PC-3 (cell line): ENCODE measurements at regions not wholly inside any gene's neighbourhood (a gene's known extent, or its start where the extent isn't known, plus 50 kb on each side); places are given as distances from the start of the nearest gene placed in this dataset.

ENCODE experiments used
- CTCF ChIP-seq: fragments of 300-600 bp; sonication (generic); conservative IDR thresholded peaks from 2 replicates; pipeline ENCODE4 v1.5.1; 2017; ENCODE audit warnings: antibody characterized with exemption, low read depth, mild to moderate bottlenecking, low read length
- EZH2 ChIP-seq: fragments of 300-600 bp; sonication (generic); IDR thresholded peaks from one replicate; pipeline ENCODE4 v1.6.1; 2017; ENCODE audit warnings: antibody characterized with exemption, mild to moderate bottlenecking, low read length; ENCODE audit not compliant: unreplicated experiment
- EZH2phosphoT487 ChIP-seq: fragments of 300-600 bp; sonication (generic); IDR thresholded peaks from 2 replicates; pipeline ENCODE4 v1.6.1; 2018; ENCODE audit warnings: mild to moderate bottlenecking, antibody characterized with exemption, low read length, borderline replicate concordance

GRCh38 chr2:118442996-118443553, 354.8 kb downstream of the INSIG2 start:
- no peak for TF ChIP-seq CTCF
- TF ChIP-seq EZH2: no peak
- TF ChIP-seq EZH2phosphoT487: no peak
